ENCODE measurements at regions not wholly inside any gene's neighbourhood (a gene's known extent, or its start where the extent isn't known, plus 50 kb on each side); places are given as distances from the start of the nearest gene placed in this dataset.

- TF ChIP-seq CTCF (IDR thresholded peaks at IDR 0.05; ENCODE audit: low read depth, low read length) (no peak), POLR2A (IDR thresholded peaks at IDR 0.05; ENCODE audit: extremely low read depth, insufficient read length) (no peak), MYC (IDR thresholded peaks at IDR 0.05; ENCODE audit: low read depth, low read length) (no peak), MAX (IDR thresholded peaks at IDR 0.05; ENCODE audit: low read depth, low read length) (no peak)
Measured at GRCh38 chrX:88136328-88136727, 610.7 kb upstream of the CPXCR1 start.

Data from NB4 (cell line).